ENCODE measurements at regions not wholly inside any gene's neighbourhood (a gene's known extent, or its start where the extent isn't known, plus 50 kb on each side); places are given as distances from the start of the nearest gene placed in this dataset.

DNA sequence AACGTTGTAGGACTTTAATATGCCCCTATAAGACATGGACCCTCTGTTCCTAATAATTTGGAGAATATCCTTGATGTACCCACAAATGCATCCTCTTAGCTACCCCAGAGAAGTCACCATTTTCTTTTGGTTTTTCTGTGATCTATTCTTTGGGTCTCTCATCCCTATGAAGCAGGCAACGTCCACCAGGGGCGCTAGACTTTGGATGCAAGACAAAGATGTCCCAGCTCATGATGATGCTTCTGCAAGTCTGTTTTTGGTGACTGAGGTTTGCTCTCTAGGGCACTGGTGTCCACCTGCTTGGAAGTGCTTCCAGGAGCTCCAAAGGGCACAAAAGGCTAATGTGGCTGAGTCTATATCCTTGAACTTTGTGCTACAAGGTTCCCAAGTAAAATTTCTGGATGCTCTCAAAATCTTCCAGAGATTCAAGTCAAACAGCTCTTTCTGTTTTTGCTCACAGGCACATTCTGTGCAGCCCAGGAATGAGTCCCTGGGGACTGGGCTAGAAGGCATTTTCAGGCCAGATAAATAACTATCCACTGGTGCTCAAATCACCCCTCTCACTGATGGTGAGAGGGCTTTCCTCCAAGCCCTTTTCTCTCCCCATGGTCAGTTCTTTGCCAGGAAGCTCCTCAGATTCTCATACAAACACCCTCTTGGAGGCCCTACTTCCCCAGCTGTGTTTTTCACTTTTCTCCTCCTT lies 166.4 kb downstream of the C7orf25 start:
- TF ChIP-seq SPI1 (IDR thresholded peaks at IDR 0.05; ENCODE audit: low read depth, low read length) (no peak), TAF1 (IDR thresholded peaks at IDR 0.05; ENCODE audit: low read depth, low read length) (no peak), POLR2A (IDR thresholded peaks at IDR 0.05; ENCODE audit: low read depth, low read length) (no peak), POU2F2 (IDR thresholded peaks at IDR 0.05; ENCODE audit: low read depth, low read length) (no peak), PAX5 (IDR thresholded peaks at IDR 0.05; ENCODE audit: insufficient read depth, low read length, severe bottlenecking) (no peak), POLR2AphosphoS5 (IDR thresholded peaks at IDR 0.05; ENCODE audit: low read depth, low read length) (no peak)
- DNase-seq (ENCODE audit: insufficient read length, low spot score) (no peak), FAIRE-seq (no peak)

- FAIRE-seq = no peak
- no peak for DNase-seq (ENCODE audit: insufficient read length, low spot score)
- TF ChIP-seq POLR2A (IDR thresholded peaks at IDR 0.05; ENCODE audit: low read depth, low read length) (no peak), TAF1 (IDR thresholded peaks at IDR 0.05; ENCODE audit: low read depth, low read length) (no peak), SPI1 (IDR thresholded peaks at IDR 0.05; ENCODE audit: low read depth, low read length) (no peak)
Measured at GRCh38 chr7:42744746-42745145, 167.1 kb downstream of the C7orf25 start.

- FAIRE-seq = no peak
- no peak for DNase-seq (ENCODE audit: insufficient read length, low spot score)
- TF ChIP-seq POU2F2 (IDR thresholded peaks at IDR 0.05; ENCODE audit: low read depth, low read length) (no peak), SPI1 (IDR thresholded peaks at IDR 0.05; ENCODE audit: low read depth, low read length) (no peak), TAF1 (IDR thresholded peaks at IDR 0.05; ENCODE audit: low read depth, low read length) (no peak), POLR2A (IDR thresholded peaks at IDR 0.05; ENCODE audit: low read depth, low read length) (no peak)
Measured at GRCh38 chr7:42743077-42743858, 168.6 kb downstream of the C7orf25 start.

DNA sequence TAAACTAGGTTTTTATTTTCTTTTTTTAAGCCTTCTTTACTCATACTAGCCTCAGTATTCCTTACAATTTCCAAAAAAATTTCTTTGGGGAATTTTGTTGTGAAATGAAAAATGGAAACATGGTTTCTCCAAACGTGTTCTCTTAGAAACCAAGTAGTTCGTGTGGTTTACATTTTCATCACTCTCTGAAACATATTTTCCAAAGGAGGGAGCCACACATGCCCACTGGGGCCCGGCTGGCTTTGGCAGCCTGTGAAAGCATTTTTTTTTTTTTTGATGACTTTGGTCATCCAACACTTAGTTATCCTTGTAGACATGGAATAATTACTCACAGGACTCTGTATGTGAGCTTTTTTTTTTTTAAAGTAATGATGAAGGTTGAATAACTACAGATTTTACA lies 169.6 kb downstream of the C7orf25 start:
- FAIRE-seq (no peak), DNase-seq (ENCODE audit: insufficient read length, low spot score) (no peak)
- TF ChIP-seq POLR2A (IDR thresholded peaks at IDR 0.05; ENCODE audit: low read depth, low read length) = no peak
- no peak for TF ChIP-seq PAX5 (IDR thresholded peaks at IDR 0.05; ENCODE audit: insufficient read depth, low read length, severe bottlenecking)
- no peak for TF ChIP-seq SPI1 (IDR thresholded peaks at IDR 0.05; ENCODE audit: low read depth, low read length)
- TF ChIP-seq TAF1 (IDR thresholded peaks at IDR 0.05; ENCODE audit: low read depth, low read length) = no peak

DNA sequence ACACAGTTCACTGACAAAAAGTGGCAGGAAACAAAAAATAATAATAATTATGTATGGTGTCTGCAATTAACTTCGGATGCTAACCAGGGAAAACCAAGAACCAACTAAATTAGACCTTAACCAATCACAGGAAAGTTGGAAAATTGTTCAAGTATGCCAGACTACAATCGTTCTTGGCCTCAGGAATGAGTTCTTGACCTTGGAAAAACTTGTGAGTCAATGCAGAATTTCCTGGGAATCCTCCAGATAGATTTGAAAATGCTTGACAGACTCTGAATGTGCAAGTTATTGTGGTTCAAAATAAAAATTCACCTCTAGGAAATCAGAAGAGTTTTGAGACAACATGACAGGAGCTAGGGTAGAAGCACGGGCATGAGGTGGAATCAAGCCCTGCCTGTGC lies 171.5 kb downstream of the C7orf25 start:
- FAIRE-seq (no peak), DNase-seq (ENCODE audit: insufficient read length, low spot score) (no peak)
- TF ChIP-seq POLR2A (IDR thresholded peaks at IDR 0.05; ENCODE audit: low read depth, low read length) (no peak), POLR2AphosphoS5 (IDR thresholded peaks at IDR 0.05; ENCODE audit: low read depth, low read length) (no peak), POU2F2 (IDR thresholded peaks at IDR 0.05; ENCODE audit: low read depth, low read length) (no peak), SPI1 (IDR thresholded peaks at IDR 0.05; ENCODE audit: low read depth, low read length) (no peak), TAF1 (IDR thresholded peaks at IDR 0.05; ENCODE audit: low read depth, low read length) (no peak)

GRCh38 chr7:42739638-42740037 lies 172.2 kb downstream of the C7orf25 start:
- no peak for FAIRE-seq
- DNase-seq (ENCODE audit: insufficient read length, low spot score) = no peak
- TF ChIP-seq SPI1 (IDR thresholded peaks at IDR 0.05; ENCODE audit: low read depth, low read length) = no peak
- TF ChIP-seq TAF1 (IDR thresholded peaks at IDR 0.05; ENCODE audit: low read depth, low read length) = no peak
- TF ChIP-seq PAX5 (IDR thresholded peaks at IDR 0.05; ENCODE audit: insufficient read depth, low read length, severe bottlenecking) = no peak
- no peak for TF ChIP-seq POLR2AphosphoS5 (IDR thresholded peaks at IDR 0.05; ENCODE audit: low read depth, low read length)
- TF ChIP-seq POLR2A (IDR thresholded peaks at IDR 0.05; ENCODE audit: low read depth, low read length) = no peak
- TF ChIP-seq POU2F2 (IDR thresholded peaks at IDR 0.05; ENCODE audit: low read depth, low read length) = no peak

DNA sequence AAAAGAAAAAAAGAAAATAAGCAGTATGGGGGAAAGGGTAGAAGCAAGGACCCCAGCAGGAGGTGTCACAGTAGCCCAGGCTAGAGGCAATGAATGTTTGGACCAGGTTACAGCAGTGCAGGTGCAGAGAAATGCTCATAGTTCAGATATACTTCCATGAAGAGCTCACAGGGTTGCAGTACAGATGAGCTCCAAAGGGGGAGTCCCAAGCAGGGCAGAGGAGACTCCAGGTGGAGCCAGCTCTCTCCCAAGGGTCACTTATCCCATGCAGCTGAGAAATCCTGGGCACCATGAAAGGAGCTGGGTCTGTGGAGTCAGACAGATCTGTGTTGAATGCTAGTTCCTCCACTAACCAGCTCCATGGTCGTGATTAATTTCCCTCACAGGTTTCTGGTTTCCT lies 174.9 kb downstream of the C7orf25 start:
- FAIRE-seq (no peak), DNase-seq (ENCODE audit: insufficient read length, low spot score) (no peak)
- TF ChIP-seq POU2F2 (IDR thresholded peaks at IDR 0.05; ENCODE audit: low read depth, low read length) (no peak), POLR2AphosphoS5 (IDR thresholded peaks at IDR 0.05; ENCODE audit: low read depth, low read length) (no peak), SPI1 (IDR thresholded peaks at IDR 0.05; ENCODE audit: low read depth, low read length) (no peak), TAF1 (IDR thresholded peaks at IDR 0.05; ENCODE audit: low read depth, low read length) (no peak), POLR2A (IDR thresholded peaks at IDR 0.05; ENCODE audit: low read depth, low read length) (no peak), PAX5 (IDR thresholded peaks at IDR 0.05; ENCODE audit: insufficient read depth, low read length, severe bottlenecking) (no peak)

GRCh38 chr7:42735081-42735480 lies 176.8 kb downstream of the C7orf25 start:
- no peak for FAIRE-seq
- TF ChIP-seq POU2F2 (IDR thresholded peaks at IDR 0.05; ENCODE audit: low read depth, low read length) (no peak), POLR2A (IDR thresholded peaks at IDR 0.05; ENCODE audit: low read depth, low read length) (no peak), POLR2AphosphoS5 (IDR thresholded peaks at IDR 0.05; ENCODE audit: low read depth, low read length) (no peak), SPI1 (IDR thresholded peaks at IDR 0.05; ENCODE audit: low read depth, low read length) (no peak)
- no peak for DNase-seq (ENCODE audit: insufficient read length, low spot score)

GRCh38 chr7:42734568-42734967 lies 177.3 kb downstream of the C7orf25 start:
- no peak for DNase-seq (ENCODE audit: insufficient read length, low spot score)
- no peak for TF ChIP-seq POLR2AphosphoS5 (IDR thresholded peaks at IDR 0.05; ENCODE audit: low read depth, low read length)
- no peak for TF ChIP-seq POLR2A (IDR thresholded peaks at IDR 0.05; ENCODE audit: low read depth, low read length)
- TF ChIP-seq PAX5 (IDR thresholded peaks at IDR 0.05; ENCODE audit: insufficient read depth, low read length, severe bottlenecking) = no peak
- no peak for TF ChIP-seq SPI1 (IDR thresholded peaks at IDR 0.05; ENCODE audit: low read depth, low read length)
- no peak for TF ChIP-seq POU2F2 (IDR thresholded peaks at IDR 0.05; ENCODE audit: low read depth, low read length)
- no peak for TF ChIP-seq TAF1 (IDR thresholded peaks at IDR 0.05; ENCODE audit: low read depth, low read length)
- FAIRE-seq = no peak

DNA sequence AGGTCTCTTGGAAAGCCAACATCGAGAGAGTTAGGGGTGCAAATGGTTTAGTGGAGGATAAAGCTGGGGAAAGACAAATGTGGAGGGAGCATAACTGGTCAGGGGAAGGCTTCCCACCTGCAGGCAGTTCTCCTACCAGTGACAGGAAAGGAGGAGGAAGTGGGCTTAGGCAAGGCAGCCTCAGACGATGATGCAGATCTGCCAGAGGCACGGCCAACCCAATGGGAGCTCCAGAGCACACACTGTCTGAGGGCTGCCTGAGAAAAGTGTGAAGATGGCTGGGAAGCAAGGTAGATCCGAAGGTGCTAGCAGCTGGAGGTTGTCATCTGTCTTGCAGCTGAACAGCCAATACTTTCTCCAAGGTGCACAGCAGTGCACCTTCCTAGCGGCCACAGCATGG lies 178.8 kb downstream of the C7orf25 start:
- FAIRE-seq = no peak
- TF ChIP-seq POLR2AphosphoS5 (IDR thresholded peaks at IDR 0.05; ENCODE audit: low read depth, low read length) (no peak), TAF1 (IDR thresholded peaks at IDR 0.05; ENCODE audit: low read depth, low read length) (no peak), POLR2A (IDR thresholded peaks at IDR 0.05; ENCODE audit: low read depth, low read length) (no peak), SPI1 (IDR thresholded peaks at IDR 0.05; ENCODE audit: low read depth, low read length) (no peak), POU2F2 (IDR thresholded peaks at IDR 0.05; ENCODE audit: low read depth, low read length) (no peak), PAX5 (IDR thresholded peaks at IDR 0.05; ENCODE audit: insufficient read depth, low read length, severe bottlenecking) (no peak)

More for the DNA sequence above, 178.8 kb downstream of the C7orf25 start:
- no peak for DNase-seq (ENCODE audit: insufficient read length, low spot score)
